PC-9 (cell line): ENCODE measurements at regions not wholly inside any gene's neighbourhood (a gene's known extent, or its start where the extent isn't known, plus 50 kb on each side); places are given as distances from the start of the nearest gene placed in this dataset.

Experiments used
- BruUV-seq: library from RNA; stranded (reverse); fragments of 400-500 nt; replicated peaks from 2 replicates; lab custom pipeline; 2021; lab: Mats Ljungman, UMichigan
- CTCF ChIA-PET: fragments of 300-600 bp; sonication (Branson Sonifier 250); formaldehyde crosslinking; loops from one replicate; lab custom pipeline; 2022; ENCODE audit warnings: antibody characterized with exemption; lab: Charles Lee
- POLR2A ChIA-PET: fragments of 300-600 bp; sonication (Branson Sonifier 250); formaldehyde crosslinking; loops from one replicate; lab custom pipeline; 2022; ENCODE audit warnings: antibody characterized with exemption; ENCODE audit not compliant: unreplicated experiment; lab: Charles Lee
- DNase-seq, 2 experiments: peaks; one replicate each; pipeline versions ENCODE4 v3.0.0 to v3.0.0-alpha.2; 2015 to 2022; ENCODE audit warnings: mixed read lengths in 1 of 2
- H2AFZ ChIP-seq: fragments of 200-600 bp; sonication (generic); 2 replicates; pipeline ENCODE4 v1.8.1; 2017; ENCODE audit warnings: antibody characterized with exemption
- H3F3A ChIP-seq: fragments of 200-600 bp; sonication (generic); 2 replicates; pipeline ENCODE4 v1.8.1; 2017; ENCODE audit warnings: antibody characterized with exemption, mild to moderate bottlenecking, low read depth; ENCODE audit not compliant: insufficient read depth
- H3K27ac ChIP-seq: fragments of 200-600 bp; sonication (generic); 2 replicates; pipeline ENCODE4 v1.6.1; 2016; ENCODE audit warnings: mixed run types
- H3K27me3 ChIP-seq: fragments of 200-600 bp; sonication (generic); 2 replicates; pipeline ENCODE4 v1.6.1; 2016; ENCODE audit warnings: low read depth, mixed run types; ENCODE audit not compliant: insufficient read depth
- H3K36me3 ChIP-seq: fragments of 200-600 bp; sonication (generic); 2 replicates; pipeline ENCODE4 v1.6.1; 2016; ENCODE audit warnings: low read depth, mixed run types
- H3K4me1 ChIP-seq: fragments of 200-600 bp; sonication (generic); replicated peaks from 2 replicates; pipeline ENCODE4 v1.6.1; 2016; ENCODE audit warnings: mixed run types; ENCODE audit not compliant: insufficient read depth
- H3K4me2 ChIP-seq: fragments of 200-600 bp; sonication (generic); 2 replicates; pipeline ENCODE4 v1.6.1; 2017; ENCODE audit warnings: mixed run types
- H3K4me3 ChIP-seq: fragments of 200-600 bp; sonication (generic); 2 replicates; pipeline ENCODE4 v1.6.1; 2016; ENCODE audit warnings: mixed run types
- H3K79me2 ChIP-seq: fragments of 200-600 bp; sonication (generic); 2 replicates; pipeline ENCODE4 v1.6.1; 2017; ENCODE audit warnings: low read depth, mixed run types
- H3K9me2 ChIP-seq: fragments of 200-600 bp; sonication (generic); 2 replicates; pipeline ENCODE4 v1.8.1; 2017; ENCODE audit warnings: mild to moderate bottlenecking; ENCODE audit not compliant: insufficient read depth
- H3K9me3 ChIP-seq: fragments of 200-600 bp; sonication (generic); 2 replicates; pipeline ENCODE4 v1.8.1; 2016; ENCODE audit warnings: low read depth; ENCODE audit not compliant: insufficient read depth
- H4K20me1 ChIP-seq: fragments of 200-600 bp; sonication (generic); 2 replicates; pipeline ENCODE4 v1.8.1; 2017; ENCODE audit not compliant: insufficient read depth
- EZH2 ChIP-seq: fragments of 200-600 bp; sonication (generic); IDR thresholded peaks from 2 replicates; pipeline ENCODE4 v1.8.0; 2017; ENCODE audit warnings: antibody characterized with exemption, low read depth
- intact Hi-C: fragments of 100-400 bp; cut with micrococcal nuclease; formaldehyde crosslinking; loops from one replicate; pipeline ENCODE4 v1.10.0; 2022; ENCODE audit not compliant: unreplicated experiment
- TF ChIP-seq, protein P1 (sequence below): fragments of 200-600 bp; sonication (generic); conservative IDR thresholded peaks from 2 replicates; pipeline ENCODE4 v1.6.1; 2017; ENCODE audit warnings: mixed run types, antibody characterized with exemption, mild to moderate bottlenecking, moderate library complexity

DNA sequence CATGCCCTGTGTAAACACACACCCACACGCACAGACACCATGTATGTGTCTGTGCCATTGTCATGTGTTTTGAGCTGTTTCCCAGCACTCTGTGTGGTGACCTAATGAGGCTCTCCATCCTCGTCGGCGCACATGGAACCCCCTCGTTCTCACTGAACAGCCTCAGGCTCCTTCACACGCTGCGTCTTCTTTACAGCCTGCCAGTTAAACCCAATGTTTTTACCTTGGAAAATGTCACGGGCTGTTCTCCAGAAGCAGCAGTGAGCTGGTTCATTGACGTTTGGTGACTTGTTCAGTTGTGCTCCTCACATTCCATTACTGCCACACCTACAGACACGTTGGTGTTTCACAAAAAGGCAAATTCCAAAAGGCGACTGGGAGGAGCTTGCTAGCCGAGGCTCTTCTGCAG lies 201.0 kb upstream of the FOXQ1 start:
- TF ChIP-seq, protein P1, sequence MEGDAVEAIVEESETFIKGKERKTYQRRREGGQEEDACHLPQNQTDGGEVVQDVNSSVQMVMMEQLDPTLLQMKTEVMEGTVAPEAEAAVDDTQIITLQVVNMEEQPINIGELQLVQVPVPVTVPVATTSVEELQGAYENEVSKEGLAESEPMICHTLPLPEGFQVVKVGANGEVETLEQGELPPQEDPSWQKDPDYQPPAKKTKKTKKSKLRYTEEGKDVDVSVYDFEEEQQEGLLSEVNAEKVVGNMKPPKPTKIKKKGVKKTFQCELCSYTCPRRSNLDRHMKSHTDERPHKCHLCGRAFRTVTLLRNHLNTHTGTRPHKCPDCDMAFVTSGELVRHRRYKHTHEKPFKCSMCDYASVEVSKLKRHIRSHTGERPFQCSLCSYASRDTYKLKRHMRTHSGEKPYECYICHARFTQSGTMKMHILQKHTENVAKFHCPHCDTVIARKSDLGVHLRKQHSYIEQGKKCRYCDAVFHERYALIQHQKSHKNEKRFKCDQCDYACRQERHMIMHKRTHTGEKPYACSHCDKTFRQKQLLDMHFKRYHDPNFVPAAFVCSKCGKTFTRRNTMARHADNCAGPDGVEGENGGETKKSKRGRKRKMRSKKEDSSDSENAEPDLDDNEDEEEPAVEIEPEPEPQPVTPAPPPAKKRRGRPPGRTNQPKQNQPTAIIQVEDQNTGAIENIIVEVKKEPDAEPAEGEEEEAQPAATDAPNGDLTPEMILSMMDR: no peak
- TF ChIP-seq EZH2: no peak
- Histone ChIP-seq H3K9me3 (no peaks in the 10 kb centered on the region), H2AFZ (no peak overlapping the region), H4K20me1 (no peaks in the 10 kb centered on the region), H3K36me3 (no peaks in the 10 kb centered on the region), H3K27me3 (no peaks in the 10 kb centered on the region), H3K4me1 (no peaks in the 10 kb centered on the region), H3K27ac (no peak overlapping the region), H3K79me2 (no peaks in the 10 kb centered on the region), H3K9me2 (no peaks in the 10 kb centered on the region), H3K4me2 (no peak overlapping the region), H3F3A (no peaks in the 10 kb centered on the region), H3K4me3 (no peak overlapping the region)
- ChIA-PET CTCF (interaction anchor here (0.9 kb wide), 1 partner anchor 225 kb away, joined by 3 read pairs; no protein-coding TSS in a partner anchor), POLR2A (interaction anchor here (0.7 kb wide), 2 partner anchors 202 to 205 kb away, joined by 4 read pairs; no protein-coding TSS in a partner anchor)
- BruUV-seq: no TSS peak
- peak in 1 of 2 experiments; percentile 33 for DNase-seq
- intact Hi-C loops: loop anchor here (1.0 to 2.0 kb wide), 2 partner anchors 202 to 224 kb away; partner anchors contain the start of gene FOXQ1

- H3K27ac ChIP-seq: no peak overlapping the region
- H3K36me3 ChIP-seq: no peaks in the 10 kb centered on the region
- no peak overlapping the region for H3K4me2 ChIP-seq
- no peaks in the 10 kb centered on the region for H3K27me3 ChIP-seq
- no peak overlapping the region for H2AFZ ChIP-seq
- no peaks in the 10 kb centered on the region for H4K20me1 ChIP-seq
- H3K9me2 ChIP-seq: no peaks in the 10 kb centered on the region
- TF ChIP-seq, protein P1: no peak
- no peak for TF ChIP-seq EZH2
- H3K4me1 ChIP-seq: no peaks in the 10 kb centered on the region
- peak in 1 of 2 experiments; percentile 7 for DNase-seq
- CTCF ChIA-PET: no interaction called here
- H3K4me3 ChIP-seq: no peak overlapping the region
- H3K9me3 ChIP-seq: no peaks in the 10 kb centered on the region
- POLR2A ChIA-PET: interaction anchor here (0.6 kb wide), 1 partner anchor 1655 kb away, joined by 4 read pairs; no protein-coding TSS in a partner anchor
- H3F3A ChIP-seq: no peaks in the 10 kb centered on the region
- BruUV-seq: no TSS peak
- no peaks in the 10 kb centered on the region for H3K79me2 ChIP-seq
- intact Hi-C loops: loop anchor here (2.0 kb wide), 1 partner anchor 203 kb away; the partner anchor contains the start of gene FOXQ1
These were observed 201.7 kb upstream of the FOXQ1 start for GRCh38 chr6:1110164-1110563.

DNA sequence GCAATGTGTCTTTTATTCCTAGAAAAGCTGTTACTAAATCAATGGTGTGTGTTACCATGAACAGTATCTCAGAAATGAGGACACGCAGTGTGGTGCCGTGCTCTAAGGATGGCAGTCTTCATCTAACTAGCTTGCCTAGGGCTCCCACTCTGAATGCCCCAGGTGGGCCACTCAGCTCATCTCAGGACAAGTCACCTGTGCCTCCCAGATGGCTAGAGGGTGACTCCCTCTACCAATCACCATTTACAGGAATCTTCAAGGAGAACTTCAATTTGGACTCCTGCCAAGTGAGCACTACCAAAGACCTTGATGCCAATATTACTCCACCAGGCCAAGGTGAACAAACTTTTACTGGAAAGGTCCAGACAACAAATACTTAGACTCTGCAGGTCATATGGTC lies 202.8 kb upstream of the FOXQ1 start:
- POLR2A ChIA-PET: no interaction called here
- intact Hi-C loops: no loop called here
- no peak for TF ChIP-seq EZH2
- TF ChIP-seq, protein P1: no peak
- BruUV-seq: no TSS peak
- Histone ChIP-seq H3F3A (no peaks in the 10 kb centered on the region), H3K9me2 (no peaks in the 10 kb centered on the region), H3K36me3 (no peaks in the 10 kb centered on the region), H3K4me3 (no peak overlapping the region), H4K20me1 (no peaks in the 10 kb centered on the region), H3K9me3 (no peaks in the 10 kb centered on the region), H3K27ac (no peak overlapping the region), H3K4me1 (no peaks in the 10 kb centered on the region), H3K79me2 (no peaks in the 10 kb centered on the region), H3K4me2 (no peak overlapping the region), H3K27me3 (no peaks in the 10 kb centered on the region), H2AFZ (no peak overlapping the region)
- no peak for DNase-seq
- CTCF ChIA-PET: no interaction called here
